Breast epithelium (tissue), 3 donors: ENCODE measurements at regions not wholly inside any gene's neighbourhood (a gene's known extent, or its start where the extent isn't known, plus 50 kb on each side); places are given as distances from the start of the nearest gene placed in this dataset.

Experiments used
- POLR2AphosphoS5 ChIP-seq, 3 donors: sonication (generic); formaldehyde crosslinking; IDR thresholded peaks; one replicate each; pipeline ENCODE4 v1.6.1; 2017; ENCODE audit warnings: antibody characterized with exemption in 3 of 3
- TF ChIP-seq, protein P1 (sequence below), 3 donors: fragments of 450-650 bp; IDR thresholded peaks; one replicate each; pipeline ENCODE4 v1.5.1; 2016 to 2017; ENCODE audit warnings: antibody characterized with exemption in 3 of 3, mild to moderate bottlenecking in 3 of 3, moderate library complexity in 3 of 3

DNA sequence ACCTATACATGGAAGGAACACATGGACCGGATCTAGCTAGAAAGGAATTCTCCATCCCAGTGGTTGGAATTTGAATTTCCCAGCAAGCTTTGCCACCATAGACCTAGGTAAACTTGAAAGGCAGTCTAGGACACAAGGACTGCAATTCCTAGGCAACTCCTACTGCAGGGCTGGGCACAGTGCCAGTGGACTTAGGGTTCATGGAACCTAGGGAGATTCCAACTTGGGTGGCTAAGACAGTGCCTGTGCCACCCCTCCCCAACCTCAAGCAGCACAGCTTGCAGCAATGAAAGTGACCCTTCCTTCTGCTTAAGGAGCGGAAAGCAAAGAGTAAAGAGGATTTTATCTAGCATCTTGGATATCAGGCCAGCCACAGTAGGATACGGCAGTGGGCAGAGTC is 663.3 kb downstream of the ELAVL2 start:
- TF ChIP-seq, protein P1, sequence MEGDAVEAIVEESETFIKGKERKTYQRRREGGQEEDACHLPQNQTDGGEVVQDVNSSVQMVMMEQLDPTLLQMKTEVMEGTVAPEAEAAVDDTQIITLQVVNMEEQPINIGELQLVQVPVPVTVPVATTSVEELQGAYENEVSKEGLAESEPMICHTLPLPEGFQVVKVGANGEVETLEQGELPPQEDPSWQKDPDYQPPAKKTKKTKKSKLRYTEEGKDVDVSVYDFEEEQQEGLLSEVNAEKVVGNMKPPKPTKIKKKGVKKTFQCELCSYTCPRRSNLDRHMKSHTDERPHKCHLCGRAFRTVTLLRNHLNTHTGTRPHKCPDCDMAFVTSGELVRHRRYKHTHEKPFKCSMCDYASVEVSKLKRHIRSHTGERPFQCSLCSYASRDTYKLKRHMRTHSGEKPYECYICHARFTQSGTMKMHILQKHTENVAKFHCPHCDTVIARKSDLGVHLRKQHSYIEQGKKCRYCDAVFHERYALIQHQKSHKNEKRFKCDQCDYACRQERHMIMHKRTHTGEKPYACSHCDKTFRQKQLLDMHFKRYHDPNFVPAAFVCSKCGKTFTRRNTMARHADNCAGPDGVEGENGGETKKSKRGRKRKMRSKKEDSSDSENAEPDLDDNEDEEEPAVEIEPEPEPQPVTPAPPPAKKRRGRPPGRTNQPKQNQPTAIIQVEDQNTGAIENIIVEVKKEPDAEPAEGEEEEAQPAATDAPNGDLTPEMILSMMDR (IDR thresholded peaks at IDR 0.05): no peak
- no peak for TF ChIP-seq POLR2AphosphoS5 (IDR thresholded peaks at IDR 0.05)
